RWPE2 (cell line): ENCODE measurements at regions not wholly inside any gene's neighbourhood (a gene's known extent, or its start where the extent isn't known, plus 50 kb on each side); places are given as distances from the start of the nearest gene placed in this dataset.

ENCODE experiments used
- ATAC-seq: fragments of 200-7000 bp; cut with Tn5 transposase; 3 replicates; pipeline ENCODE4 v1.9.1; 2021; ENCODE audit warnings: low read depth
- DNase-seq: peaks from one replicate; pipeline ENCODE4 v3.0.0-alpha.2; 2020; ENCODE audit warnings: low spot score
- H3K27ac ChIP-seq: fragments of 450-650 bp; 2 replicates; pipeline ENCODE4 v1.5.1; 2017; ENCODE audit warnings: mild to moderate bottlenecking; ENCODE audit not compliant: poor library complexity, severe bottlenecking
- H3K27me3 ChIP-seq: fragments of 250-450 bp; sonication (Bioruptor Pico); 2 replicates; pipeline ENCODE4 v1.5.1; 2021; ENCODE audit warnings: mild to moderate bottlenecking, moderate library complexity; ENCODE audit not compliant: insufficient read depth, poor library complexity, severe bottlenecking
- H3K36me3 ChIP-seq: fragments of 250-450 bp; sonication (Bioruptor Pico); 2 replicates; pipeline ENCODE4 v1.5.1; 2020; ENCODE audit warnings: low read depth, mild to moderate bottlenecking, moderate library complexity
- H3K4me1 ChIP-seq: fragments of 250-450 bp; sonication (Bioruptor Pico); 2 replicates; pipeline ENCODE4 v1.5.1; 2021; ENCODE audit warnings: mild to moderate bottlenecking, moderate library complexity; ENCODE audit not compliant: insufficient read depth, poor library complexity, severe bottlenecking
- H3K4me3 ChIP-seq: fragments of 250-450 bp; sonication (Bioruptor Pico); 2 replicates; pipeline ENCODE4 v1.5.1; 2021; ENCODE audit warnings: mild to moderate bottlenecking, moderate library complexity; ENCODE audit not compliant: severe bottlenecking
- H3K9me3 ChIP-seq: fragments of 250-450 bp; sonication (Bioruptor Pico); 2 replicates; pipeline ENCODE4 v1.5.1; 2021; ENCODE audit warnings: mild to moderate bottlenecking, moderate library complexity; ENCODE audit not compliant: severe bottlenecking
- CTCF ChIP-seq: fragments of 450-650 bp; IDR thresholded peaks from one replicate; pipeline ENCODE4 v1.5.1; 2017; ENCODE audit warnings: mild to moderate bottlenecking, moderate library complexity; ENCODE audit not compliant: poor library complexity, severe bottlenecking

GRCh38 chr5:96243203-96243602, 189.8 kb downstream of the PCSK1 start:
- no peak overlapping the region for H3K4me3 ChIP-seq
- no peak for ATAC-seq
- peaks cover 35% of the 10 kb centered on the region for H3K4me1 ChIP-seq
- peak overlapping the region; percentile 34 for H3K27ac ChIP-seq
- H3K9me3 ChIP-seq = no peaks in the 10 kb centered on the region
- DNase-seq = no peak
- H3K27me3 ChIP-seq = no peaks in the 10 kb centered on the region
- no peak for TF ChIP-seq CTCF
- H3K36me3 ChIP-seq = no peaks in the 10 kb centered on the region

- Histone ChIP-seq H3K9me3 (no peaks in the 10 kb centered on the region), H3K27me3 (no peaks in the 10 kb centered on the region), H3K27ac (no peak overlapping the region), H3K4me3 (no peak overlapping the region), H3K36me3 (no peaks in the 10 kb centered on the region), H3K4me1 (peaks cover 30% of the 10 kb centered on the region)
- no peak for TF ChIP-seq CTCF
- ATAC-seq (no peak), DNase-seq (no peak)
Observed at GRCh38 chr5:96242571-96242970, 190.5 kb downstream of the PCSK1 start.

DNA sequence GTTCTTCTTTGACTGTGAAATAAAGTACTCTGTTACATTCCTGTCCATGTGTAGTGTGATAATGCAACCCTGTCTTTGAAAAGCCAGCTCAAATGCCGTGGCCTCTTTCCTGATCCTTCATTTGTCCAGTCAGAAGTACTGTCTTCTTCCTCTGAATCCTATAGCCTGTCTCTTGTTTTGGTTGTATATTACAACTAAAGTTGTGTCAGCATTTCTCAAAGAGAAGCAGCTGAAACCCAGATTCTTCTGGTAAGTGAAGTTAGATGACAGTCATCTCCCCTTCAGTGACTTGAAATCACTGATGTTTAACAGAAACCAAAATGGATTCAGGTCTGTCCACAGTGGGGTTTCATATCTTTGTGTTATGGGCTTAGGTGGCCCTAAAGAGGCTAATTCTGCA, 196.2 kb downstream of the PCSK1 start:
- DNase-seq (no peak), ATAC-seq (no peak)
- H3K27ac ChIP-seq = no peak overlapping the region
- no peaks in the 10 kb centered on the region for H3K27me3 ChIP-seq
- no peak overlapping the region for H3K4me3 ChIP-seq
- TF ChIP-seq CTCF = no peak
- H3K9me3 ChIP-seq = no peaks in the 10 kb centered on the region
- peaks cover 2% of the 10 kb centered on the region for H3K4me1 ChIP-seq
- no peaks in the 10 kb centered on the region for H3K36me3 ChIP-seq

GRCh38 chr5:96236051-96236450, 197.0 kb downstream of the PCSK1 start:
- TF ChIP-seq CTCF = no peak

DNA sequence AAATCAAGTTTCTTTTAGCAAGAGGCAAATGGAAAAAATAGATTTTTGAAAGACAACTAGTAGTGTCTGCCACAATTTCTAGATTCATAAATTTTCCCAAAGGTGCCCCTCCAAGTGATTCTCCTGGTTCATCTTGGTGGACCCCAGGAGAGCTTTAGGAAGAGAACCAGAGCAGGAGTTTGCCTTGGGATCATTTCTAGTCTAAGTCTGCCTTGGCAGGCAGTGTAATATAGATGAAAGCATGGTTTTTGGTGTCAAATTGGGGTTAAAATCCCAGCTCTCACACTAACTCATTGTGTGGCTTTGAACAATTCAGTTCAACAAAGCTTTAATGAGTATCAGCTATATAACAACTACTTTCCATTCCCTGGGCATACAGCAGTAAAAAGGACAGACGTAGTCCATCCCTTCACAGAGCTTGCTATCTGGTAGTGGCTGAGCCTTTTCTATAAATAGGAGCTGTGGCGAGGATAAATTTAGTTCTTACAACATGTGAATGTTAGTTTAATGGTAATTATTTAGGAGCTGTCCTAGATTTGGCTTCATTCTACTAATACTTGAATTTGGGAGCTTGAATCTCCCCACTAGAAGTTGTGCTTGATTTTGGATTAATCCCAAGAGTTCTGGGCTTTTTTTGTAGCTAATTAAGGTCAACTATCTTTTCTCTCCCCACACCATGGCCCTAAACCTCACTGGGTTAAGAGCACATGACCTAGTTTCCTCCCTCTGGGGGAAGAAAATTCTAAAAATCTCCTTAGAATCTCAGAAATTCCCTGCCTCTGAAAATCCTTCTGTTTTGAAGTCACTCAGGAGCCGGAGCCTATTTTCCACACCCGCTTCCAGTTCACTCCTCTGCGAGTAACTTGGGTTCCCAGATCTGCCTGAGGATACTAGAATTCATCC, 197.8 kb downstream of the PCSK1 start:
- no peaks in the 10 kb centered on the region for H3K9me3 ChIP-seq
- no peak overlapping the region for H3K4me3 ChIP-seq
- no peaks in the 10 kb centered on the region for H3K27me3 ChIP-seq
- peaks cover 2% of the 10 kb centered on the region for H3K4me1 ChIP-seq
- H3K27ac ChIP-seq = no peak overlapping the region
- no peak; the same call in 2 of the 3 replicates for ATAC-seq
- DNase-seq = no peak
- TF ChIP-seq CTCF = no peak
- H3K36me3 ChIP-seq = no peaks in the 10 kb centered on the region

More at GRCh38 chr5:96236051-96236450, 197.0 kb downstream of the PCSK1 start:
- no peak overlapping the region for H3K4me3 ChIP-seq
- ATAC-seq (no peak), DNase-seq (no peak)
- peaks cover 2% of the 10 kb centered on the region for H3K4me1 ChIP-seq
- no peaks in the 10 kb centered on the region for H3K27me3 ChIP-seq
- no peaks in the 10 kb centered on the region for H3K36me3 ChIP-seq
- no peaks in the 10 kb centered on the region for H3K9me3 ChIP-seq
- H3K27ac ChIP-seq = no peak overlapping the region
